Left lung (tissue), 4 donors: ENCODE measurements at regions not wholly inside any gene's neighbourhood (a gene's known extent, or its start where the extent isn't known, plus 50 kb on each side); places are given as distances from the start of the nearest gene placed in this dataset.
A peak's percentile ranks its signal among the peaks of the same experiment; 100 is the strongest.

Experiments used
- ATAC-seq: fragments of 200-7000 bp; cut with Tn5 transposase; one replicate; pipeline ENCODE4 v1.9.1; 2020; ENCODE audit warnings: moderate library complexity
- DNase-seq, 4 donors: peaks; one replicate each; pipeline ENCODE4 v3.0.0-alpha.2; 2013 to 2020
- H3K27ac ChIP-seq, 2 donors: fragments of 200-600 bp; sonication (generic) in 1 of 2; one replicate each; pipeline versions ENCODE4 v1.5.0 to v1.8.0; 2020 to 2021
- H3K27me3 ChIP-seq, 2 donors: fragments of 200-600 bp; sonication (generic) in 1 of 2; one replicate each; pipeline versions ENCODE4 v1.5.0 to v1.8.0; 2020 to 2021
- H3K36me3 ChIP-seq, 2 donors: fragments of 200-600 bp; sonication (generic) in 1 of 2; one replicate each; pipeline versions ENCODE4 v1.5.0 to v1.8.0; 2020 to 2021
- H3K4me1 ChIP-seq, 2 donors: fragments of 200-600 bp; one replicate each; pipeline ENCODE4 v1.8.0; 2021
- H3K4me3 ChIP-seq, 2 donors: fragments of 200-600 bp; sonication (generic) in 1 of 2; one replicate each; pipeline versions ENCODE4 v1.5.0 to v1.8.0; 2020 to 2021; ENCODE audit warnings: mild to moderate bottlenecking in 1 of 2
- H3K9me3 ChIP-seq, 2 donors: fragments of 200-600 bp; sonication (generic) in 1 of 2; one replicate each; pipeline versions ENCODE4 v1.5.0 to v1.8.0; 2020 to 2021
- intact Hi-C, 2 donors: fragments of 100-400 bp; cut with DNase I; formaldehyde crosslinking; loops; one replicate each; pipeline versions ENCODE4 v1.11.2 to v1.14.2; 2022
- TF ChIP-seq, protein P1 (sequence below), 2 donors: fragments of 200-600 bp; sonication (generic) in 1 of 2; IDR thresholded peaks; one replicate each; pipeline versions ENCODE4 v1.5.0 to v1.8.0; 2021; ENCODE audit warnings: antibody characterized with exemption in 2 of 2
- donor health status: DM: no; HTN: yes; CAD: no.
- donor health status: DM: no; HTN: no; CAD: no.

GRCh38 chr4:112075906-112076305, 69.3 kb upstream of the FAM241A start:
- H3K9me3 ChIP-seq, result peaks cover 0 to 5% of the 10 kb centered on the region in 2 donors
- intact Hi-C loops, result no loop called here
- no peaks in the 10 kb centered on the region for H3K36me3 ChIP-seq
- DNase-seq (no peak), ATAC-seq (no peak)
- H3K27me3 ChIP-seq, result no peaks in the 10 kb centered on the region
- no peak overlapping the region for H3K4me3 ChIP-seq
- TF ChIP-seq, protein P1, sequence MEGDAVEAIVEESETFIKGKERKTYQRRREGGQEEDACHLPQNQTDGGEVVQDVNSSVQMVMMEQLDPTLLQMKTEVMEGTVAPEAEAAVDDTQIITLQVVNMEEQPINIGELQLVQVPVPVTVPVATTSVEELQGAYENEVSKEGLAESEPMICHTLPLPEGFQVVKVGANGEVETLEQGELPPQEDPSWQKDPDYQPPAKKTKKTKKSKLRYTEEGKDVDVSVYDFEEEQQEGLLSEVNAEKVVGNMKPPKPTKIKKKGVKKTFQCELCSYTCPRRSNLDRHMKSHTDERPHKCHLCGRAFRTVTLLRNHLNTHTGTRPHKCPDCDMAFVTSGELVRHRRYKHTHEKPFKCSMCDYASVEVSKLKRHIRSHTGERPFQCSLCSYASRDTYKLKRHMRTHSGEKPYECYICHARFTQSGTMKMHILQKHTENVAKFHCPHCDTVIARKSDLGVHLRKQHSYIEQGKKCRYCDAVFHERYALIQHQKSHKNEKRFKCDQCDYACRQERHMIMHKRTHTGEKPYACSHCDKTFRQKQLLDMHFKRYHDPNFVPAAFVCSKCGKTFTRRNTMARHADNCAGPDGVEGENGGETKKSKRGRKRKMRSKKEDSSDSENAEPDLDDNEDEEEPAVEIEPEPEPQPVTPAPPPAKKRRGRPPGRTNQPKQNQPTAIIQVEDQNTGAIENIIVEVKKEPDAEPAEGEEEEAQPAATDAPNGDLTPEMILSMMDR (IDR thresholded peaks at IDR 0.05), result no peak
- no peak overlapping the region for H3K27ac ChIP-seq
- no peaks in the 10 kb centered on the region for H3K4me1 ChIP-seq

- Histone ChIP-seq H3K4me1 (no peaks in the 10 kb centered on the region), H3K9me3 (peaks cover 0 to 5% of the 10 kb centered on the region in 2 donors), H3K27ac (no peak overlapping the region), H3K36me3 (no peaks in the 10 kb centered on the region), H3K27me3 (no peaks in the 10 kb centered on the region), H3K4me3 (no peak overlapping the region)
- no peak for DNase-seq
- TF ChIP-seq, protein P1 (IDR thresholded peaks at IDR 0.05), result no peak
- intact Hi-C loops, result no loop called here
- no peak for ATAC-seq
Observed at GRCh38 chr4:112076919-112077608, 68.2 kb upstream of the FAM241A start.

DNA sequence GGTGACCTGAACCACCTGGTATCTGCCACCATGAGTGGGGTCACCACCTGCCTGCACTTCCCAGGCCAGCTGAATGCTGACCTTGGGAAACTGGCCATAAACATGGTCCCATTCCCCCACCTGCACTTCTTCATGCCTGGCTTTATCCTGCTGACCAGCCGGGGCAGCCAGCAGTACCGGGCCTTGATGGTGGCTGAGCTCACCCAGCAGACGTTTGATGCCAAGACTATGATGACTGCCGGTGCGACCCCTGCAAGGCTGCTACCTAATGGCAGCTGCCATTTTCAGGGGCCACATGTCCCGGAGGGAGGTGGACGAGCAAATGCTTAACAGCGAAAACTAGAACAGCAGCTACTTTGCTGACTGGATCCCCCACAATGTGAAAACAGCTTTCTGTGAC, 67.5 kb upstream of the FAM241A start:
- Histone ChIP-seq H3K4me1 (no peaks in the 10 kb centered on the region), H3K27me3 (no peaks in the 10 kb centered on the region), H3K36me3 (no peaks in the 10 kb centered on the region), H3K27ac (no peak overlapping the region), H3K4me3 (no peak overlapping the region), H3K9me3 (peaks cover 0 to 5% of the 10 kb centered on the region in 2 donors)
- TF ChIP-seq, protein P1 (IDR thresholded peaks at IDR 0.05), result no peak
- intact Hi-C loops, result no loop called here
- ATAC-seq (no peak), DNase-seq (no peak)

GRCh38 chr4:112082954-112083586, 62.2 kb upstream of the FAM241A start:
- intact Hi-C loops, result no loop called here
- no peak for ATAC-seq
- Histone ChIP-seq H3K27ac (peak overlapping the region in 1 of 2 donors; percentile 7), H3K27me3 (no peaks in the 10 kb centered on the region), H3K4me3 (no peak overlapping the region), H3K4me1 (peaks cover 3 to 28% of the 10 kb centered on the region in 2 donors), H3K36me3 (no peaks in the 10 kb centered on the region), H3K9me3 (no peaks in the 10 kb centered on the region)
- no peak for DNase-seq
- TF ChIP-seq, protein P1 (IDR thresholded peaks at IDR 0.05), result no peak

- H3K27ac ChIP-seq, result peak overlapping the region in 1 of 2 donors; percentile 7
- no peak for ATAC-seq
- H3K4me1 ChIP-seq, result peaks cover 3 to 28% of the 10 kb centered on the region in 2 donors
- H3K36me3 ChIP-seq, result no peaks in the 10 kb centered on the region
- no peaks in the 10 kb centered on the region for H3K9me3 ChIP-seq
- DNase-seq, result no peak
- no peaks in the 10 kb centered on the region for H3K27me3 ChIP-seq
- intact Hi-C loops, result no loop called here
- H3K4me3 ChIP-seq, result no peak overlapping the region
- TF ChIP-seq, protein P1 (IDR thresholded peaks at IDR 0.05), result no peak
Observed at GRCh38 chr4:112083587-112084347, 61.5 kb upstream of the FAM241A start.
